Endothelial cell (in vitro differentiated cells): ENCODE measurements at regions not wholly inside any gene's neighbourhood (a gene's known extent, or its start where the extent isn't known, plus 50 kb on each side); places are given as distances from the start of the nearest gene placed in this dataset.

ENCODE experiments used
- DNase-seq: peaks from one replicate; pipeline ENCODE4 v3.0.0; 2021; ENCODE audit warnings: low spot score
- H3K27ac Mint-ChIP-seq: one replicate; pipeline ENCODE4 v1.8.0; 2021; ENCODE audit warnings: mixed read lengths, inconsistent platforms; ENCODE audit not compliant: unreplicated experiment
- H3K27me3 Mint-ChIP-seq: one replicate; pipeline ENCODE4 v1.8.0; 2021; ENCODE audit warnings: mild to moderate bottlenecking, moderate library complexity, mixed read lengths, inconsistent platforms; ENCODE audit not compliant: unreplicated experiment
- H3K36me3 Mint-ChIP-seq: one replicate; pipeline ENCODE4 v1.8.0; 2021; ENCODE audit warnings: mild to moderate bottlenecking, low read depth, mixed read lengths, inconsistent platforms; ENCODE audit not compliant: unreplicated experiment
- H3K4me1 Mint-ChIP-seq: one replicate; pipeline ENCODE4 v1.8.0; 2021; ENCODE audit warnings: mild to moderate bottlenecking, mixed read lengths, inconsistent platforms; ENCODE audit not compliant: unreplicated experiment
- H3K4me3 Mint-ChIP-seq: one replicate; pipeline ENCODE4 v1.8.0; 2021; ENCODE audit warnings: mild to moderate bottlenecking, mixed read lengths, inconsistent platforms; ENCODE audit not compliant: unreplicated experiment
- H3K9me3 Mint-ChIP-seq: one replicate; pipeline ENCODE4 v1.8.0; 2021; ENCODE audit warnings: mixed read lengths, inconsistent platforms; ENCODE audit not compliant: unreplicated experiment
- CTCF ChIP-seq: fragments of 200-600 bp; sonication (generic); IDR thresholded peaks from one replicate; pipeline ENCODE4 v1.5.0; 2021; ENCODE audit warnings: antibody characterized with exemption; ENCODE audit not compliant: unreplicated experiment

GRCh38 chr7:45366475-45366874, 207.7 kb upstream of the ADCY1 start:
- no peaks in the 10 kb centered on the region for H3K4me1 Mint-ChIP-seq
- no peak overlapping the region for H3K27ac Mint-ChIP-seq
- H3K36me3 Mint-ChIP-seq, result no peaks in the 10 kb centered on the region
- no peak overlapping the region for H3K4me3 Mint-ChIP-seq
- no peak for TF ChIP-seq CTCF
- no peak for DNase-seq
- H3K27me3 Mint-ChIP-seq, result no peaks in the 10 kb centered on the region
- no peaks in the 10 kb centered on the region for H3K9me3 Mint-ChIP-seq

- DNase-seq, result no peak
- H3K4me3 Mint-ChIP-seq, result no peak overlapping the region
- no peaks in the 10 kb centered on the region for H3K4me1 Mint-ChIP-seq
- no peaks in the 10 kb centered on the region for H3K27me3 Mint-ChIP-seq
- H3K36me3 Mint-ChIP-seq, result no peaks in the 10 kb centered on the region
- TF ChIP-seq CTCF, result no peak
- H3K27ac Mint-ChIP-seq, result no peak overlapping the region
- no peaks in the 10 kb centered on the region for H3K9me3 Mint-ChIP-seq
Observed at GRCh38 chr7:45367026-45367425, 207.1 kb upstream of the ADCY1 start.

GRCh38 chr7:45368129-45368807, 205.9 kb upstream of the ADCY1 start:
- H3K36me3 Mint-ChIP-seq, result no peaks in the 10 kb centered on the region
- no peak overlapping the region for H3K27ac Mint-ChIP-seq
- H3K4me3 Mint-ChIP-seq, result no peak overlapping the region
- H3K9me3 Mint-ChIP-seq, result no peaks in the 10 kb centered on the region
- H3K27me3 Mint-ChIP-seq, result no peaks in the 10 kb centered on the region
- TF ChIP-seq CTCF, result no peak
- H3K4me1 Mint-ChIP-seq, result no peaks in the 10 kb centered on the region
- DNase-seq, result no peak

GRCh38 chr7:45384499-45384898, 189.7 kb upstream of the ADCY1 start:
- H3K27me3 Mint-ChIP-seq, result peaks cover 3% of the 10 kb centered on the region
- TF ChIP-seq CTCF, result no peak
- H3K4me1 Mint-ChIP-seq, result no peaks in the 10 kb centered on the region
- no peak overlapping the region for H3K4me3 Mint-ChIP-seq
- no peak for DNase-seq
- H3K27ac Mint-ChIP-seq, result no peak overlapping the region
- no peaks in the 10 kb centered on the region for H3K9me3 Mint-ChIP-seq
- no peaks in the 10 kb centered on the region for H3K36me3 Mint-ChIP-seq

- Mint-ChIP-seq H3K27ac (no peak overlapping the region), H3K9me3 (no peaks in the 10 kb centered on the region), H3K4me3 (no peak overlapping the region), H3K36me3 (no peaks in the 10 kb centered on the region), H3K27me3 (peaks cover 3% of the 10 kb centered on the region), H3K4me1 (no peaks in the 10 kb centered on the region)
- no peak for TF ChIP-seq CTCF
- DNase-seq, result no peak
Observed at GRCh38 chr7:45387837-45388236, 186.3 kb upstream of the ADCY1 start.
